Endothelial cell of umbilical vein (primary cell): ENCODE measurements at regions not wholly inside any gene's neighbourhood (a gene's known extent, or its start where the extent isn't known, plus 50 kb on each side); places are given as distances from the start of the nearest gene placed in this dataset.

Experiments
- BruUV-seq: library from RNA; stranded (reverse); fragments of 400-500 nt; replicated peaks from 2 replicates; lab custom pipeline; 2021; lab: Mats Ljungman, UMichigan
- CTCF ChIA-PET: fragments of 300-600, 350-600 bp; sonication (Branson Sonifier 250); formaldehyde crosslinking; loops from one replicate; lab custom pipeline; 2021; ENCODE audit warnings: antibody characterized with exemption, inconsistent platforms; lab: Charles Lee
- POLR2A ChIA-PET: fragments of 300-600, 350-600 bp; sonication (Branson Sonifier 250); formaldehyde crosslinking; loops from one replicate; lab custom pipeline; 2021; ENCODE audit warnings: antibody characterized with exemption, inconsistent platforms; lab: Charles Lee
- DNase-seq: peaks from one replicate; pipeline ENCODE4 v3.0.0-alpha.2; 2011; ENCODE audit warnings: low read depth, low spot score
- FAIRE-seq: peaks from 2 replicates; lab custom pipeline; 2011; peaks lifted over from hg19 to GRCh38; lab: Jason Lieb, UNC
- H2AFZ ChIP-seq: 2 replicates; pipeline ENCODE4 v1.6.0; 2012; ENCODE audit warnings: low read depth, low read length, control low read depth, inconsistent platforms
- H3K27ac ChIP-seq: 2 replicates; pipeline ENCODE4 v1.5.1; 2011; ENCODE audit warnings: low read depth, mild to moderate bottlenecking, control low read depth, low read length, moderate library complexity; ENCODE audit not compliant: insufficient read depth
- H3K27me3 ChIP-seq, 2 experiments: 2 replicates each; pipeline versions ENCODE4 v1.6.0 to v1.6.1; 2011; ENCODE audit warnings: low read length in 2 of 2, mixed read lengths in 1 of 2; ENCODE audit not compliant: control insufficient read depth in 2 of 2, insufficient read depth in 2 of 2
- H3K36me3 ChIP-seq, 2 experiments: 2 replicates in 1 of 2; 3 replicates in 1 of 2; pipeline ENCODE4 v1.5.1; 2011; ENCODE audit warnings: low read length in 2 of 2, mild to moderate bottlenecking in 1 of 2, moderate library complexity in 1 of 2; ENCODE audit not compliant: control insufficient read depth in 2 of 2, insufficient read depth in 2 of 2; ENCODE audit errors: extremely low read depth in 1 of 2
- H3K4me1 ChIP-seq: 3 replicates; pipeline ENCODE4 v1.5.1; 2011; ENCODE audit warnings: mild to moderate bottlenecking, low read length; ENCODE audit not compliant: control insufficient read depth, insufficient read depth; ENCODE audit errors: extremely low read depth
- H3K4me2 ChIP-seq: 2 replicates; pipeline ENCODE4 v1.6.1; 2011; ENCODE audit warnings: low read length, control low read depth, mixed read lengths; ENCODE audit not compliant: insufficient read depth
- H3K4me3 ChIP-seq, 3 experiments: fragments of 200-600 bp in 1 of 3; sonication (generic), shearing (Covaris generic) in 1 of 3; replicated peaks in 1 of 3; 2 replicates each; pipeline ENCODE4 v1.5.1; 2011 to 2016; ENCODE audit warnings: control low read depth in 3 of 3, low read length in 3 of 3, mild to moderate bottlenecking in 2 of 3, inconsistent platforms in 1 of 3, low read depth in 1 of 3, moderate library complexity in 1 of 3; ENCODE audit not compliant: insufficient read depth in 1 of 3
- H3K79me2 ChIP-seq: 2 replicates; pipeline ENCODE4 v1.6.0; 2012; ENCODE audit warnings: low read length, inconsistent platforms; ENCODE audit not compliant: control insufficient read depth, insufficient read depth
- H3K9ac ChIP-seq: replicated peaks from 2 replicates; pipeline ENCODE3; 2011; ENCODE audit warnings: low read length, control low read depth; ENCODE audit not compliant: insufficient read depth; ENCODE audit errors: extremely low read depth
- H3K9me1 ChIP-seq: replicated peaks from 3 replicates; pipeline ENCODE4 v1.6.0; 2011; ENCODE audit warnings: mild to moderate bottlenecking, low read length; ENCODE audit not compliant: control insufficient read depth, insufficient read depth; ENCODE audit errors: extremely low read depth
- H3K9me3 ChIP-seq: replicated peaks from 2 replicates; pipeline ENCODE4 v1.5.1; 2012; ENCODE audit warnings: low read length, inconsistent platforms; ENCODE audit not compliant: control insufficient read depth, insufficient read depth
- H4K20me1 ChIP-seq: replicated peaks from 2 replicates; pipeline ENCODE3; 2011; ENCODE audit warnings: mild to moderate bottlenecking, low read length; ENCODE audit not compliant: control insufficient read depth, insufficient read depth; ENCODE audit errors: extremely low read depth
- EZH2 ChIP-seq: IDR thresholded peaks from 2 replicates; pipeline ENCODE4 v1.6.1; 2012; ENCODE audit warnings: borderline replicate concordance, low read depth, mild to moderate bottlenecking, moderate library complexity, low read length, inconsistent platforms; ENCODE audit not compliant: severe bottlenecking
- FOS ChIP-seq: IDR thresholded peaks from 2 replicates; pipeline ENCODE4 v1.6.1; 2011; ENCODE audit warnings: mild to moderate bottlenecking, low read length, moderate library complexity, borderline replicate concordance; ENCODE audit not compliant: insufficient read depth
- GATA2 ChIP-seq: IDR thresholded peaks from 2 replicates; pipeline ENCODE4 v1.7.0; 2011; ENCODE audit warnings: low read depth, mild to moderate bottlenecking, moderate library complexity, mixed read lengths, low read length; ENCODE audit not compliant: insufficient read length, insufficient read depth
- JUN ChIP-seq: IDR thresholded peaks from 2 replicates; pipeline ENCODE4 v1.6.1; 2011; ENCODE audit warnings: borderline replicate concordance, low read depth; ENCODE audit not compliant: insufficient read length, insufficient read depth
- MAX ChIP-seq: IDR thresholded peaks from 2 replicates; pipeline ENCODE4 v1.6.1; 2011; ENCODE audit not compliant: insufficient read depth, insufficient read length
- MYC ChIP-seq: IDR thresholded peaks from one replicate; pipeline ENCODE4 v1.6.1; 2011; ENCODE audit warnings: mild to moderate bottlenecking, low read depth, low read length
- POLR2A ChIP-seq: IDR thresholded peaks from 2 replicates; pipeline ENCODE4 v1.6.1; 2012; ENCODE audit warnings: low read depth, mild to moderate bottlenecking, control low read depth, low read length
- POLR2AphosphoS5 ChIP-seq: IDR thresholded peaks from 2 replicates; pipeline ENCODE4 v1.6.1; 2012; ENCODE audit warnings: low read depth, mild to moderate bottlenecking, control low read depth, low read length, moderate library complexity; ENCODE audit not compliant: insufficient read depth
- dilution Hi-C: fragments of 300-500 bp; cut with MboI; formaldehyde crosslinking; loops from one replicate; pipeline ENCODE4 v1.15.0; 2019; ENCODE audit warnings: low sequenced_read_pairs; ENCODE audit not compliant: extremely low pct_ligation_motif_present
- intact Hi-C: fragments of 100-400 bp; cut with micrococcal nuclease; formaldehyde crosslinking; loops from one replicate; pipeline ENCODE4 v1.10.0; 2022
- TF ChIP-seq, protein P1 (sequence below), 2 donors: IDR thresholded peaks; 1 replicate in 1 of 2; 2 replicates in 1 of 2; pipeline ENCODE4 v1.5.1; 2011; ENCODE audit warnings: low read length in 2 of 2, mild to moderate bottlenecking in 2 of 2, moderate library complexity in 2 of 2, control low read depth in 1 of 2, inconsistent platforms in 1 of 2, low read depth in 1 of 2; ENCODE audit not compliant: insufficient read depth in 1 of 2; ENCODE audit errors: extremely low read depth in 1 of 2

DNA sequence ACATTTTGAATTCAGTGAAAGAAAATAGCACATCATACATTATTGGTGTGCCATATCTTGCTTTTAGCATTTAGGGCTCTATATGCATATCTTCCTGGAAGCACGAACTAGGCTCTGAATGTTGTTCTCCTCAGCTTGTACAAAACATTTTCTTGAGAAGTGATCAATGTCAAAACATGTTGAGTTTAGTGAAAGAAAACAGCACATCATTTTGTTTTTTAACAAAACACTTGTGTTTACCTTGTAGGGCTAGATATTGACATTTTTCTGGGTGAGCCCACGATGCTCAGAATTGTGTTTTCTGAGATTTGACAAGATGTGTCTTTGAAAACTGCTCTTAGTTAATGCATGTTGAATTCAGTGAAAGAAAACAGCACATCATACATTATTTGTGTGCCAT, 81.0 kb downstream of the ASCL4 start:
- Histone ChIP-seq H3K4me3 (no peak overlapping the region), H4K20me1 (no peaks in the 10 kb centered on the region), H3K27ac (no peak overlapping the region), H3K9me1 (no peaks in the 10 kb centered on the region), H3K4me2 (no peak overlapping the region), H3K27me3 (no peaks in the 10 kb centered on the region), H3K9ac (no peak overlapping the region), H3K4me1 (no peaks in the 10 kb centered on the region), H3K79me2 (no peaks in the 10 kb centered on the region), H3K36me3 (no peaks in the 10 kb centered on the region), H2AFZ (no peak overlapping the region), H3K9me3 (no peaks in the 10 kb centered on the region)
- dilution Hi-C loops (no loop called here), intact Hi-C loops (no loop called here)
- POLR2A ChIA-PET: no interaction called here
- BruUV-seq: no TSS peak
- CTCF ChIA-PET: no interaction called here
- DNase-seq (no peak), FAIRE-seq (no peak)
- TF ChIP-seq GATA2 (no peak), EZH2 (no peak), POLR2AphosphoS5 (no peak), JUN (no peak), MAX (no peak), FOS (no peak), POLR2A (no peak), MYC (no peak)
- TF ChIP-seq, protein P1, sequence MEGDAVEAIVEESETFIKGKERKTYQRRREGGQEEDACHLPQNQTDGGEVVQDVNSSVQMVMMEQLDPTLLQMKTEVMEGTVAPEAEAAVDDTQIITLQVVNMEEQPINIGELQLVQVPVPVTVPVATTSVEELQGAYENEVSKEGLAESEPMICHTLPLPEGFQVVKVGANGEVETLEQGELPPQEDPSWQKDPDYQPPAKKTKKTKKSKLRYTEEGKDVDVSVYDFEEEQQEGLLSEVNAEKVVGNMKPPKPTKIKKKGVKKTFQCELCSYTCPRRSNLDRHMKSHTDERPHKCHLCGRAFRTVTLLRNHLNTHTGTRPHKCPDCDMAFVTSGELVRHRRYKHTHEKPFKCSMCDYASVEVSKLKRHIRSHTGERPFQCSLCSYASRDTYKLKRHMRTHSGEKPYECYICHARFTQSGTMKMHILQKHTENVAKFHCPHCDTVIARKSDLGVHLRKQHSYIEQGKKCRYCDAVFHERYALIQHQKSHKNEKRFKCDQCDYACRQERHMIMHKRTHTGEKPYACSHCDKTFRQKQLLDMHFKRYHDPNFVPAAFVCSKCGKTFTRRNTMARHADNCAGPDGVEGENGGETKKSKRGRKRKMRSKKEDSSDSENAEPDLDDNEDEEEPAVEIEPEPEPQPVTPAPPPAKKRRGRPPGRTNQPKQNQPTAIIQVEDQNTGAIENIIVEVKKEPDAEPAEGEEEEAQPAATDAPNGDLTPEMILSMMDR (IDR thresholded peaks at IDR 0.05; ENCODE audit: extremely low read depth in 1 of 2, insufficient read depth in 1 of 2, low read depth in 1 of 2, low read length in 2 of 2): no peak
